HepG2 (cell line): ENCODE measurements at regions not wholly inside any gene's neighbourhood (a gene's known extent, or its start where the extent isn't known, plus 50 kb on each side); places are given as distances from the start of the nearest gene placed in this dataset.

Experiments
- ATAC-seq: fragments of 200-7000 bp; cut with Tn5 transposase; 3 replicates; pipeline ENCODE4 v1.9.1; 2020; ENCODE audit warnings: mild to moderate bottlenecking, moderate library complexity
- BruUV-seq: library from RNA; stranded (reverse); fragments of 400-500 nt; replicated peaks from 2 replicates; lab custom pipeline; 2021; lab: Mats Ljungman, UMichigan
- CTCF ChIA-PET: fragments of 300-600 bp; formaldehyde crosslinking; extraction: SDS; loops from one replicate; lab custom pipeline; 2021; ENCODE audit warnings: low total read pairs, inconsistent platforms, low intra/inter-chr PET ratio; lab: Yijun Ruan, JAX
- POLR2A ChIA-PET: fragments of 350-600 bp; sonication (Branson Sonifier 250); formaldehyde crosslinking; loops from one replicate; lab custom pipeline; 2020; ENCODE audit warnings: antibody characterized with exemption, inconsistent platforms; lab: Yijun Ruan, JAX
- DNase-seq: peaks from one replicate; pipeline ENCODE4 v3.0.0-alpha.2; 2015; ENCODE audit warnings: low spot score
- FAIRE-seq: peaks from 3 replicates; lab custom pipeline; 2011; peaks lifted over from hg19 to GRCh38; lab: Jason Lieb, UNC
- H2AFZ ChIP-seq: one replicate; pipeline ENCODE4 v1.6.1; 2011; ENCODE audit warnings: low read length, inconsistent platforms
- H3K27ac ChIP-seq: fragments of 300-600 bp; 3 replicates; pipeline ENCODE4 v1.8.0; 2011; ENCODE audit warnings: mixed run types, mild to moderate bottlenecking, mixed read lengths, low read length, inconsistent platforms; ENCODE audit not compliant: insufficient read depth; ENCODE audit errors: extremely low read length
- H3K27me3 ChIP-seq, 2 experiments: fragments of 200-600 bp in 1 of 2; 2 replicates in 1 of 2; 3 replicates in 1 of 2; pipeline versions ENCODE4 v1.6.0 to v1.8.0; 2011; ENCODE audit warnings: low read length in 2 of 2, mild to moderate bottlenecking in 2 of 2, moderate library complexity in 2 of 2, inconsistent platforms in 1 of 2; ENCODE audit not compliant: insufficient read depth in 2 of 2, control insufficient read depth in 1 of 2
- H3K36me3 ChIP-seq, 2 experiments: fragments of 200-600 bp in 1 of 2; replicated peaks in 1 of 2; 2 replicates in 1 of 2; 3 replicates in 1 of 2; pipeline versions ENCODE4 v1.5.1 to v1.8.0; 2011; ENCODE audit warnings: low read length in 2 of 2, inconsistent platforms in 1 of 2; ENCODE audit not compliant: insufficient read depth in 2 of 2, control insufficient read depth in 1 of 2
- H3K4me1 ChIP-seq: 2 replicates; pipeline ENCODE4 v1.5.1; 2012; ENCODE audit warnings: low read length, inconsistent platforms; ENCODE audit not compliant: insufficient read depth
- H3K4me2 ChIP-seq: 2 replicates; pipeline ENCODE4 v1.6.0; 2011; ENCODE audit warnings: low read depth, low read length, inconsistent platforms
- H3K4me3 ChIP-seq, 3 experiments: fragments of 200-600 bp in 1 of 3; sonication (generic), shearing (Covaris generic) in 1 of 3; replicated peaks in 1 of 3; 2 replicates each; pipeline ENCODE4 v1.5.1; 2011 to 2016; ENCODE audit warnings: low read length in 3 of 3, inconsistent platforms in 2 of 3, low read depth in 2 of 3, mild to moderate bottlenecking in 2 of 3, control low read depth in 1 of 3, mixed read lengths in 1 of 3; ENCODE audit not compliant: insufficient read depth in 1 of 3
- H3K79me2 ChIP-seq: one replicate; pipeline ENCODE4 v1.6.1; 2011; ENCODE audit warnings: low read length, inconsistent platforms; ENCODE audit not compliant: insufficient read depth
- H3K9ac ChIP-seq: 2 replicates; pipeline ENCODE4 v1.6.0; 2011; ENCODE audit warnings: mild to moderate bottlenecking, low read depth, low read length, inconsistent platforms; ENCODE audit not compliant: insufficient read depth
- H3K9me3 ChIP-seq: 2 replicates; pipeline ENCODE4 v1.5.1; 2012; ENCODE audit warnings: mild to moderate bottlenecking, low read length
- H4K20me1 ChIP-seq: 2 replicates; pipeline ENCODE4 v1.6.0; 2011; ENCODE audit warnings: inconsistent platforms, mild to moderate bottlenecking, low read length, moderate library complexity; ENCODE audit not compliant: insufficient read depth
- BRD4 ChIP-seq: sonication (generic); formaldehyde crosslinking; IDR thresholded peaks from 2 replicates; pipeline ENCODE4 v1.4.0; 2020; ENCODE audit warnings: missing genetic modification reagents
- CREB1 ChIP-seq, 2 experiments: fragments of 450-650 bp in 1 of 2; IDR thresholded peaks; 2 replicates each; pipeline ENCODE4 v1.6.1; 2016 to 2017; ENCODE audit warnings: control low read depth in 1 of 2, mild to moderate bottlenecking in 1 of 2, missing compliant biosample characterization in 1 of 2, missing genetic modification characterization in 1 of 2
- HDAC2 ChIP-seq: sonication (generic); formaldehyde crosslinking; IDR thresholded peaks from 2 replicates; pipeline ENCODE4 v1.4.0; 2020; ENCODE audit warnings: missing genetic modification reagents
- NFATC3 ChIP-seq: sonication (generic); formaldehyde crosslinking; IDR thresholded peaks from 2 replicates; pipeline ENCODE4 v1.5.1; 2020; ENCODE audit warnings: mild to moderate bottlenecking, missing genetic modification reagents
- NFYC ChIP-seq: IDR thresholded peaks from 2 replicates; pipeline ENCODE4 v1.6.1; 2016; ENCODE audit warnings: missing genetic modification reagents, missing compliant biosample characterization
- YEATS2 ChIP-seq: sonication (generic); formaldehyde crosslinking; IDR thresholded peaks from 2 replicates; pipeline ENCODE4 v1.4.0; 2020; ENCODE audit warnings: missing genetic modification reagents, borderline replicate concordance
- ZBTB38 ChIP-seq: sonication (generic); formaldehyde crosslinking; IDR thresholded peaks from 2 replicates; pipeline ENCODE4 v1.5.1; 2020; ENCODE audit warnings: mild to moderate bottlenecking, missing genetic modification reagents
- ZNF136 ChIP-seq: sonication (generic); formaldehyde crosslinking; IDR thresholded peaks from 2 replicates; pipeline ENCODE4 v1.8.1; 2022; ENCODE audit warnings: low read depth, mild to moderate bottlenecking, moderate library complexity, missing genetic modification reagents
- ZNF142 ChIP-seq: sonication (generic); formaldehyde crosslinking; IDR thresholded peaks from 2 replicates; pipeline ENCODE4 v1.4.0; 2020; ENCODE audit warnings: missing genetic modification reagents
- ZNF282 ChIP-seq: fragments of 450-650 bp; IDR thresholded peaks from 2 replicates; pipeline ENCODE4 v1.6.1; 2018; ENCODE audit not compliant: partially characterized antibody
- ZNF501 ChIP-seq: sonication (generic); formaldehyde crosslinking; IDR thresholded peaks from 2 replicates; pipeline ENCODE4 v1.5.1; 2020; ENCODE audit warnings: mild to moderate bottlenecking, moderate library complexity, missing genetic modification reagents
- ZNF768 ChIP-seq: sonication (generic); formaldehyde crosslinking; IDR thresholded peaks from 2 replicates; pipeline ENCODE4 v1.4.0; 2020; ENCODE audit warnings: missing genetic modification reagents
- ZNF770 ChIP-seq: sonication (generic); formaldehyde crosslinking; IDR thresholded peaks from 2 replicates; pipeline ENCODE4 v1.5.0; 2020; ENCODE audit warnings: mild to moderate bottlenecking, missing genetic modification reagents
- ZNF777 ChIP-seq: sonication (generic); formaldehyde crosslinking; IDR thresholded peaks from 2 replicates; pipeline ENCODE4 v1.4.0; 2020; ENCODE audit warnings: missing genetic modification reagents
- ZNF781 ChIP-seq: sonication (generic); formaldehyde crosslinking; IDR thresholded peaks from 2 replicates; pipeline ENCODE4 v1.5.1; 2020; ENCODE audit warnings: borderline replicate concordance, mild to moderate bottlenecking, missing genetic modification reagents; ENCODE audit errors: not compliant biosample characterization
- ZNF788 ChIP-seq: sonication (generic); formaldehyde crosslinking; IDR thresholded peaks from 2 replicates; pipeline ENCODE4 v1.5.0; 2020; ENCODE audit warnings: mild to moderate bottlenecking, missing genetic modification reagents, borderline replicate concordance
- ZNF878 ChIP-seq: sonication (generic); formaldehyde crosslinking; IDR thresholded peaks from 2 replicates; pipeline ENCODE4 v1.8.1; 2023; ENCODE audit warnings: mild to moderate bottlenecking, missing genetic modification reagents, moderate library complexity
- WGBS: methylation state at CpG from one replicate; pipeline ENCODE4 v1.1.6; 2017; ENCODE audit warnings: low lambda C conversion rate; 5-methylcytosine and 5-hydroxymethylcytosine counted together
- in situ Hi-C: cut with HindIII; loops from 2 replicates; pipeline ENCODE4 v1.10.0; 2017; ENCODE audit warnings: low pct_unique_long_range_greater_than_20kb; ENCODE audit not compliant: extremely low pct_ligation_motif_present
- intact Hi-C: fragments of 100-400 bp; cut with micrococcal nuclease; formaldehyde crosslinking; loops from one replicate; pipeline ENCODE4 v1.10.0; 2022; ENCODE audit not compliant: unreplicated experiment

- H4K20me1 ChIP-seq = no peaks in the 10 kb centered on the region
- no peak for DNase-seq
- ATAC-seq = no peak
- intact Hi-C loops = no loop called here
- no peak overlapping the region for H2AFZ ChIP-seq
- H3K9me3 ChIP-seq = no peaks in the 10 kb centered on the region
- no peak overlapping the region for H3K9ac ChIP-seq
- ChIA-PET CTCF (no interaction called here), POLR2A (no interaction called here)
- in situ Hi-C loops = no loop called here
- 69% methylated on average over 8 of the region's 8 CpGs for WGBS
- BruUV-seq = no TSS peak
- H3K4me3 ChIP-seq = no peak overlapping the region
- H3K4me1 ChIP-seq = no peaks in the 10 kb centered on the region
- no peaks in the 10 kb centered on the region for H3K79me2 ChIP-seq
- no peak for TF ChIP-seq ZBTB38
- TF ChIP-seq ZNF788 (CRISPR knock-in tag) = no peak
- no peak for TF ChIP-seq ZNF781 (CRISPR knock-in tag)
- no peak for TF ChIP-seq ZNF768
- TF ChIP-seq BRD4 (CRISPR knock-in tag) = no peak
- TF ChIP-seq ZNF142 (CRISPR knock-in tag) = no peak
- TF ChIP-seq ZNF136 (CRISPR knock-in tag) = no peak
- TF ChIP-seq HDAC2 (CRISPR knock-in tag) = no peak
- no peak for TF ChIP-seq YEATS2
- no peak for TF ChIP-seq NFYC (CRISPR knock-in tag)
- TF ChIP-seq CREB1 (IDR thresholded peaks at IDR 0.05) = no peak
- no peak for TF ChIP-seq CREB1 (CRISPR knock-in tag; IDR thresholded peaks at IDR 0.05)
- TF ChIP-seq ZNF282 = no peak
- no peak for TF ChIP-seq NFATC3 (CRISPR knock-in tag)
- TF ChIP-seq ZNF878 = no peak
- TF ChIP-seq ZNF501 (CRISPR knock-in tag) = no peak
- no peak for TF ChIP-seq ZNF770
- TF ChIP-seq ZNF777 (CRISPR knock-in tag) = no peak
- no peak overlapping the region for H3K27ac ChIP-seq
- no peak for FAIRE-seq
- no peaks in the 10 kb centered on the region for H3K36me3 ChIP-seq
- no peak overlapping the region for H3K4me2 ChIP-seq
- no peaks in the 10 kb centered on the region; a peak in 1 of 5 replicates for H3K27me3 ChIP-seq
These were observed 63.6 kb upstream of the RESF1 start for GRCh38 chr12:31895449-31896150.
